ENCODE measurements at regions not wholly inside any gene's neighbourhood (a gene's known extent, or its start where the extent isn't known, plus 50 kb on each side); places are given as distances from the start of the nearest gene placed in this dataset.

DNA sequence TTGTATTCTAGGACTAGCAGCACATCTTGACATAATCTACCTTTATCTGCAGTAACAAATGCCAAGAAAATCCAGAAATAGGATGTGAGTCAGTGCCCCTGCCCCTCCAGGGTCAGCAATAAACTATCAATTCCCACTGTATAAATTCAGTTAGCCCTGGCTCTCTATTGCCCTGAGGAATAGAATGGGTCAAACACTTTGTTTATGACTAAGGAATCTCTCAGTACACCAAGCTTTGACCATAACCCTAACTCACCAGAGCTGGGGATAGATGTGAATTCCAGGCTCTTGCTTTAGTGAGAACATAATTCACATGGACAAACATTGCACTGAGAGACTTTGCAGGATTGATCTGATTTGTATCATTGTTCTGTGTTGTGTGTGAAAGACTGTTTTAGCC, 82.3 kb downstream of the CXXC4 start:
- TF ChIP-seq, protein P1, sequence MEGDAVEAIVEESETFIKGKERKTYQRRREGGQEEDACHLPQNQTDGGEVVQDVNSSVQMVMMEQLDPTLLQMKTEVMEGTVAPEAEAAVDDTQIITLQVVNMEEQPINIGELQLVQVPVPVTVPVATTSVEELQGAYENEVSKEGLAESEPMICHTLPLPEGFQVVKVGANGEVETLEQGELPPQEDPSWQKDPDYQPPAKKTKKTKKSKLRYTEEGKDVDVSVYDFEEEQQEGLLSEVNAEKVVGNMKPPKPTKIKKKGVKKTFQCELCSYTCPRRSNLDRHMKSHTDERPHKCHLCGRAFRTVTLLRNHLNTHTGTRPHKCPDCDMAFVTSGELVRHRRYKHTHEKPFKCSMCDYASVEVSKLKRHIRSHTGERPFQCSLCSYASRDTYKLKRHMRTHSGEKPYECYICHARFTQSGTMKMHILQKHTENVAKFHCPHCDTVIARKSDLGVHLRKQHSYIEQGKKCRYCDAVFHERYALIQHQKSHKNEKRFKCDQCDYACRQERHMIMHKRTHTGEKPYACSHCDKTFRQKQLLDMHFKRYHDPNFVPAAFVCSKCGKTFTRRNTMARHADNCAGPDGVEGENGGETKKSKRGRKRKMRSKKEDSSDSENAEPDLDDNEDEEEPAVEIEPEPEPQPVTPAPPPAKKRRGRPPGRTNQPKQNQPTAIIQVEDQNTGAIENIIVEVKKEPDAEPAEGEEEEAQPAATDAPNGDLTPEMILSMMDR (IDR thresholded peaks at IDR 0.05), result no peak
- no peak for TF ChIP-seq EZH2 (IDR thresholded peaks at IDR 0.05)
- no peak for TF ChIP-seq EZH2phosphoT487 (IDR thresholded peaks at IDR 0.05)

All from neural progenitor cell (in vitro differentiated cells).